Chondrocyte (in vitro differentiated cells): ENCODE measurements at regions not wholly inside any gene's neighbourhood (a gene's known extent, or its start where the extent isn't known, plus 50 kb on each side); places are given as distances from the start of the nearest gene placed in this dataset.

Experiments
- DNase-seq: peaks from one replicate; pipeline ENCODE4 v3.0.0; 2021; ENCODE audit warnings: mixed read lengths, low spot score
- H3K27ac Mint-ChIP-seq: one replicate; pipeline ENCODE4 v1.8.0; 2021; ENCODE audit warnings: mild to moderate bottlenecking, moderate library complexity, mixed read lengths; ENCODE audit not compliant: unreplicated experiment
- H3K27me3 Mint-ChIP-seq: 2 replicates; pipeline ENCODE4 v1.8.0; 2021; ENCODE audit warnings: low read depth, mixed read lengths
- H3K36me3 Mint-ChIP-seq: 2 replicates; pipeline ENCODE4 v1.8.0; 2021; ENCODE audit warnings: low read depth, mixed read lengths
- H3K4me1 Mint-ChIP-seq: 2 replicates; pipeline ENCODE4 v1.8.0; 2021; ENCODE audit warnings: low read depth, mild to moderate bottlenecking, mixed read lengths
- H3K4me3 Mint-ChIP-seq: one replicate; pipeline ENCODE4 v1.8.0; 2021; ENCODE audit warnings: mild to moderate bottlenecking, moderate library complexity, mixed read lengths; ENCODE audit not compliant: unreplicated experiment
- H3K9me3 Mint-ChIP-seq: 2 replicates; pipeline ENCODE4 v1.8.0; 2021; ENCODE audit warnings: low read depth, mixed read lengths
- TF ChIP-seq, protein P1 (sequence below): fragments of 200-600 bp; sonication (generic); IDR thresholded peaks from 2 replicates; pipeline ENCODE4 v1.5.0; 2021; ENCODE audit warnings: antibody characterized with exemption, mild to moderate bottlenecking, moderate library complexity

- H3K36me3 Mint-ChIP-seq: peaks cover 11% of the 10 kb centered on the region
- peaks cover 31% of the 10 kb centered on the region for H3K9me3 Mint-ChIP-seq
- H3K4me3 Mint-ChIP-seq: no peak overlapping the region
- TF ChIP-seq, protein P1, sequence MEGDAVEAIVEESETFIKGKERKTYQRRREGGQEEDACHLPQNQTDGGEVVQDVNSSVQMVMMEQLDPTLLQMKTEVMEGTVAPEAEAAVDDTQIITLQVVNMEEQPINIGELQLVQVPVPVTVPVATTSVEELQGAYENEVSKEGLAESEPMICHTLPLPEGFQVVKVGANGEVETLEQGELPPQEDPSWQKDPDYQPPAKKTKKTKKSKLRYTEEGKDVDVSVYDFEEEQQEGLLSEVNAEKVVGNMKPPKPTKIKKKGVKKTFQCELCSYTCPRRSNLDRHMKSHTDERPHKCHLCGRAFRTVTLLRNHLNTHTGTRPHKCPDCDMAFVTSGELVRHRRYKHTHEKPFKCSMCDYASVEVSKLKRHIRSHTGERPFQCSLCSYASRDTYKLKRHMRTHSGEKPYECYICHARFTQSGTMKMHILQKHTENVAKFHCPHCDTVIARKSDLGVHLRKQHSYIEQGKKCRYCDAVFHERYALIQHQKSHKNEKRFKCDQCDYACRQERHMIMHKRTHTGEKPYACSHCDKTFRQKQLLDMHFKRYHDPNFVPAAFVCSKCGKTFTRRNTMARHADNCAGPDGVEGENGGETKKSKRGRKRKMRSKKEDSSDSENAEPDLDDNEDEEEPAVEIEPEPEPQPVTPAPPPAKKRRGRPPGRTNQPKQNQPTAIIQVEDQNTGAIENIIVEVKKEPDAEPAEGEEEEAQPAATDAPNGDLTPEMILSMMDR: no peak
- no peak for DNase-seq
- H3K4me1 Mint-ChIP-seq: no peaks in the 10 kb centered on the region
- no peaks in the 10 kb centered on the region for H3K27me3 Mint-ChIP-seq
- H3K27ac Mint-ChIP-seq: no peak overlapping the region
Measured at GRCh38 chr16:72645538-72645937, 402.4 kb downstream of the ZFHX3 start.

- Mint-ChIP-seq H3K27me3 (no peaks in the 10 kb centered on the region), H3K4me3 (no peak overlapping the region), H3K36me3 (peaks cover 11% of the 10 kb centered on the region), H3K9me3 (peaks cover 31% of the 10 kb centered on the region), H3K4me1 (no peaks in the 10 kb centered on the region), H3K27ac (no peak overlapping the region)
- DNase-seq: no peak
- TF ChIP-seq, protein P1: no peak
Measured at GRCh38 chr16:72644911-72645310, 403.0 kb downstream of the ZFHX3 start.

- Mint-ChIP-seq H3K27ac (no peak overlapping the region), H3K9me3 (peaks cover 43% of the 10 kb centered on the region), H3K27me3 (no peaks in the 10 kb centered on the region), H3K4me1 (no peaks in the 10 kb centered on the region), H3K4me3 (no peak overlapping the region), H3K36me3 (peaks cover 21% of the 10 kb centered on the region)
- TF ChIP-seq, protein P1: no peak
- no peak for DNase-seq
Measured at GRCh38 chr16:72639494-72639893, 408.4 kb downstream of the ZFHX3 start.

- H3K27me3 Mint-ChIP-seq: no peaks in the 10 kb centered on the region
- no peak overlapping the region for H3K27ac Mint-ChIP-seq
- no peaks in the 10 kb centered on the region for H3K4me1 Mint-ChIP-seq
- peaks cover 39% of the 10 kb centered on the region for H3K9me3 Mint-ChIP-seq
- no peak overlapping the region for H3K4me3 Mint-ChIP-seq
- TF ChIP-seq, protein P1: no peak
- DNase-seq: no peak
- peaks cover 13% of the 10 kb centered on the region for H3K36me3 Mint-ChIP-seq
Measured at GRCh38 chr16:72637306-72637705, 410.6 kb downstream of the ZFHX3 start.

- TF ChIP-seq, protein P1: no peak
- H3K27ac Mint-ChIP-seq: no peak overlapping the region
- DNase-seq: no peak
- H3K9me3 Mint-ChIP-seq: peaks cover 31% of the 10 kb centered on the region
- no peaks in the 10 kb centered on the region for H3K27me3 Mint-ChIP-seq
- no peaks in the 10 kb centered on the region for H3K4me1 Mint-ChIP-seq
- H3K36me3 Mint-ChIP-seq: peaks cover 10% of the 10 kb centered on the region
- H3K4me3 Mint-ChIP-seq: no peak overlapping the region
Measured at GRCh38 chr16:72635694-72636093, 412.2 kb downstream of the ZFHX3 start.
